Mucosa of rectum (tissue), 2 donors: ENCODE measurements at regions not wholly inside any gene's neighbourhood (a gene's known extent, or its start where the extent isn't known, plus 50 kb on each side); places are given as distances from the start of the nearest gene placed in this dataset.

ENCODE experiments used
- H3K27ac ChIP-seq, 2 donors: one replicate each; pipeline ENCODE4 v1.7.0; 2013; ENCODE audit warnings: inconsistent platforms in 2 of 2, low read depth in 2 of 2, low read length in 2 of 2
- H3K27me3 ChIP-seq, 2 donors: one replicate each; pipeline ENCODE4 v1.7.0; 2013; ENCODE audit warnings: low read length in 2 of 2; ENCODE audit not compliant: control insufficient read depth in 2 of 2, insufficient read depth in 2 of 2
- H3K36me3 ChIP-seq, 2 donors: one replicate each; pipeline ENCODE4 v1.7.0; 2013; ENCODE audit warnings: low read length in 2 of 2; ENCODE audit not compliant: control insufficient read depth in 2 of 2, insufficient read depth in 2 of 2
- H3K4me1 ChIP-seq, 2 donors: one replicate each; pipeline ENCODE4 v1.7.0; 2013; ENCODE audit warnings: low read length in 2 of 2, mild to moderate bottlenecking in 1 of 2; ENCODE audit not compliant: control insufficient read depth in 2 of 2, insufficient read depth in 2 of 2
- H3K4me3 ChIP-seq, 2 donors: one replicate each; pipeline ENCODE4 v1.7.0; 2013; ENCODE audit warnings: low read length in 2 of 2
- H3K9ac ChIP-seq, 2 donors: one replicate each; pipeline ENCODE4 v1.7.0; 2013; ENCODE audit warnings: low read length in 2 of 2, low read depth in 1 of 2, mild to moderate bottlenecking in 1 of 2
- H3K9me3 ChIP-seq, 2 donors: one replicate each; pipeline ENCODE4 v1.7.0; 2013; ENCODE audit warnings: low read length in 2 of 2; ENCODE audit not compliant: control insufficient read depth in 2 of 2
- donor health status: healthy.
- donor health status: Normal muscosa, but diverticular disease.

DNA sequence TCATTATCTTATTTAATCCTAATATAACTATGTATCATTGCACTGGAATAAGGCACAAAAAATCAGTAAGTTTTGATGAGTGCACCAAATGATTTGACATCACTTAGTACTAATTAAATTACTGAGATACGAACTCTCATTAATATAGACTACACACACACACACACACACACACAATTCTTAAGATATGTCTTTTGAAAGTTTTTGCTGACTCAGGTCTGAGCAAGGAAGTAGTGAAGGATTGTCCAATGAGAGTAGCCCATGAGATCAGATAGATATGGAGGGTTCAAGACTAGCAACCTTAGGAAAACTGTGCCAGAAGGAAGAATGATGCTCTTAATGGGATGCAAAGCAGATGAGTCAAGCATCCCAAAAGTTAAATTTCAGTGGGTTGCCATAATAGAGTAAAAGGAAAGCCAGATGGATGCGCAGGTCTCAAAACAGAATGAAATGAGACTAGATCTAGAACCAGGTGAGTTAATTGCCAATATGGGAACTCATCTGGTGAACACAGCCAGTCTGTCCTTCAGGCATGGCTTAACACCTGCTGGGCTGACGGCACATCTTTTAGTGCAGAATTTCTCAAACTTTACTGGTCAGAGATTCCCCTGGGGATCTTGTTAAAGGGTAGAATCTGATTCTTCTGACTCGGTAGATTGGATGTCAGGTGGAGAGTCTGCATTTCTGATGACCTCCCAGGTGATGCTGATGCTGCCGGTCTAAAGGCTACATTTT is 197.0 kb upstream of the NR4A3 start:
- no peaks in the 10 kb centered on the region for H3K36me3 ChIP-seq
- H3K4me3 ChIP-seq = no peak overlapping the region
- H3K9ac ChIP-seq = no peak overlapping the region
- no peaks in the 10 kb centered on the region for H3K4me1 ChIP-seq
- no peak overlapping the region for H3K27ac ChIP-seq
- no peaks in the 10 kb centered on the region for H3K9me3 ChIP-seq
- H3K27me3 ChIP-seq = no peaks in the 10 kb centered on the region

DNA sequence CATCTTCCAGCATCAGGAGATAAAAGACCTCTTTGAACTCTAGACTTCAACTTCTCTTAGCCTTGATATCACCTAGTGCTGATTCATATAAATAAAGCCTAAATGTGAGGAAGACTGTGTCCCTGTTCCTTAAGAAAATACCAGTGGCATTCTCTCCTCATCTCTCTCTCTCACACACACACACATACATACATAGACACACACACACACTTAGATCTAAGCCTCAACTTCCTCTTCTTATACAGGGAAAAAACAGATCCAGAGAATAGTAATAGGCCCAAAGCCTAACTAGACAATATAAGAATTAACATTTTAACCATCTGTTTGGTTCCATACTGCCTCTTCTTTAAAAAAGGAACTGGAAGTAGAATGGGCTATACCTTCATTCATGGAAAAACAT is 195.3 kb upstream of the NR4A3 start:
- Histone ChIP-seq H3K27ac (no peak overlapping the region), H3K36me3 (no peaks in the 10 kb centered on the region), H3K4me3 (no peak overlapping the region), H3K27me3 (no peaks in the 10 kb centered on the region), H3K9me3 (no peaks in the 10 kb centered on the region), H3K9ac (no peak overlapping the region), H3K4me1 (no peaks in the 10 kb centered on the region)

DNA sequence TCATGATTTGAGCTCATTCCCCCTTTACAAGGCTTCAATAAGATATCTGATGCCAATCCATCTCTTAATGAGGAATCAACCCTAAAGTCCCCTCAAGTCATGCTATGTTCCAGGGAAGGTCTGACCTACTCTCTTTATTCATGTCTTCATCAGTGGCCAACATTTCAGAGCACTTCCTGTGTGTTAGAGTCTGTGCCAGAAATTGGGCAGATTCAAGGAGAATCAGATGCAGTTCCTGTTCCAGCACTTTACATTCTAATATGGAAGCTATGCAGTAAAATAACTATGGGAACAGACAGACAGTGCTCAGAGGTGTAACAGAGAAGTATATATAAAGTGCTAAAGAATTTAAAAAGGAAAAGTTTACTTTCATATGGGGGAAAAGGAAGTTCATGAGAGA is 193.4 kb upstream of the NR4A3 start:
- Histone ChIP-seq H3K27me3 (no peaks in the 10 kb centered on the region), H3K36me3 (no peaks in the 10 kb centered on the region), H3K9me3 (no peaks in the 10 kb centered on the region), H3K9ac (no peak overlapping the region), H3K27ac (no peak overlapping the region), H3K4me1 (no peaks in the 10 kb centered on the region), H3K4me3 (no peak overlapping the region)

DNA sequence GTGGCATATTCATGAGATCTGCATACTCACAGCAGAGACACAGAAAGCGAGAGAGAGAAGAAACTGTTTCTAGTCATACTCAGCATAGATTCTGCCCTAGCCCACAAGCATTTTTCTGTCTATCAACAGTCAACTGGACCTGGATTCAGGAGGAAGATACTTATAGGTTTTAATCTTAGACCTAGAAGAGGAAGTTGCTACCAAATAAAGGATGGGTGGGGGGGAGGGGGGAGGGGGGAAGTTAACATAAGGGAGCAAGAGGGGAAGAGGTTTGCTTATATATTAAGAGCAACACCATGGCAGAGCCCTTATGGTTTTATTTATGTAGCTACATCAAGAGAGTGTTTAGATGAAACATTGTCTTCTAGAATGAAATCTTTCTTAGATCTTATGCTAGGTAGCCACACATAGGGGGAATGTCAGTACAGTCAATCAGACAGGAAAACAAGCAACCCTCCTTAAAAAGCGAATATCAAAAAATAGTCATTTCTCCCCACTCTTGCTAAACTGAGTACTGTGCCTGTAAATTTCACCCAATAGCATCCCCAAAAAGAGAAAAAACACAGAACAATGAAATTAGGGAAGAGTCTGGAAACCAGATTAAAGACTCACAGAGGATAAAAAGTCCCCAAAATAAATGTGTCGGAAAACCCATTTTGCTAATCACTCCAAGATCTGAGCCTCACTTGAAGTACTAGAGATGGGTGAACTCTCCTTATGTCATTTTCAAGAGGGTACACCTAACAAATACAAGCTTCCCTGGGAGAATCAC is 192.7 kb upstream of the NR4A3 start:
- no peaks in the 10 kb centered on the region for H3K9me3 ChIP-seq
- no peak overlapping the region for H3K4me3 ChIP-seq
- H3K27me3 ChIP-seq = no peaks in the 10 kb centered on the region
- no peaks in the 10 kb centered on the region for H3K4me1 ChIP-seq
- no peaks in the 10 kb centered on the region for H3K36me3 ChIP-seq
- no peak overlapping the region for H3K27ac ChIP-seq
- H3K9ac ChIP-seq = no peak overlapping the region

DNA sequence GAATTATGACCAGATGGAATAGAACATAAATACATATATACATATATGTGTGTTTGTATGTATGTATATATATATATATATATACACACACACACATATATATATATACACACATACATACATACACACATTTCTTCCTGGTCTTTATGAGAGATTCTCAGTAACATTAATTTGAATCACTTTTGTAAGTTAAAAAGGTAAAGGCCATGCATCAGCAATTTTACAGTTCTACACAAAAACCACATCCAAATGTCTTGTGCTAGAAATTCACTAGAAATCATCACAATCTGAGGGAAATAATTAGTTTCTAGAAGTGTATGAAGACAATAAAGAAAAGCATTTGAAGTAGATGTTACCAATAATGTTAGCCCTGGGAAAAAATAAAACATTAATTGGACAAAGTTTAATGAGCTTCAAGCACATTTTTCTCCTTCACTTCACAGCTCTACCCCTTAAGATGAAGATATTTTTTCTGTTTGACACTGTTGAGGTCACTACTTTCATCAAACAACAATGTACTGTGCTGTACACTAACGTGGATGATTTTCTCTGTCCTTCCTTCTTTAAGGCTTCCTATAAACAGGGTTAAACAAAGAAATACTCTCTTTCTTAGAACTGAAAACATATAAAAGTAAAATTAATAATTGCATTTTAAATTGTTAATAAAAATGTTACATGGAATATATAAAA is 189.2 kb upstream of the NR4A3 start:
- no peaks in the 10 kb centered on the region for H3K9me3 ChIP-seq
- H3K9ac ChIP-seq = no peak overlapping the region
- H3K36me3 ChIP-seq = no peaks in the 10 kb centered on the region
- H3K27ac ChIP-seq = no peak overlapping the region
- no peak overlapping the region for H3K4me3 ChIP-seq
- no peaks in the 10 kb centered on the region for H3K4me1 ChIP-seq
- no peaks in the 10 kb centered on the region for H3K27me3 ChIP-seq

DNA sequence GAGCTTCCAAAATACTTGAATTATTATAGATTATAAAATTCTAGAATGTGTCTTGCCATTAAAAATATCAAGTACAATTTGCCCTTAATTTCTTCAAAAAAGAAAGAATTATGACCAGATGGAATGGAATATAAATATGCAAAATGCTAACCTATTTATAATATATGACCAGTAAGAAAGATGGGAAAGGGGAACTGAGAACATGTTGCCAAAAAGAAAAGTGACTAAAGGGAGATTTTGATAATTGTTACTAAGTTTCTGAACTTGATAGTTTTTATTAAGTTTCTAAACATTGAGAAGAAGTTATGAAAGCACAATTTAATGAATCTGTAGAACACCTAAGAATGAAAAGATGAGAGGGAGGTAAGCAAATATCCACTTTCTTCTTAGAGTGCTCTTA is 188.4 kb upstream of the NR4A3 start:
- no peak overlapping the region for H3K4me3 ChIP-seq
- no peak overlapping the region for H3K27ac ChIP-seq
- no peaks in the 10 kb centered on the region for H3K9me3 ChIP-seq
- no peaks in the 10 kb centered on the region for H3K27me3 ChIP-seq
- no peaks in the 10 kb centered on the region for H3K4me1 ChIP-seq
- H3K9ac ChIP-seq = no peak overlapping the region
- no peaks in the 10 kb centered on the region for H3K36me3 ChIP-seq

DNA sequence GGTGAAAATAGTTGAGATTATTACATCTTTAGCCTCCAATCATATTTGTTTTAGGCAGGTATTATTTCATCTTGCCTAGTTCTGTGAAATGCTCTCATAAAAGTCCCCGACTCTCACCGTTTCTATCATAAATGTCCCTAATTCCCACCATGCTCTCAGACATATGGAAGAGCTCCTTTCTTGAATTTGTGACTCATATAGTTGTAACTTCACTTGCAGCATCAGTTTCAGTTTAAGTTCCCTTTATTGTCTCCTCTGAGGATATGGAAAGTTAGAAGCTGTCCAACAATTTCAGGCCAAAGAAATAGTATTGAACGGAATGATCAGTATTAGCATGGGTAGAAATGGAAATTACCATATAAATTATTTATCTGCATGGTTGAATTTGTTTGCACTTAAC is 187.5 kb upstream of the NR4A3 start:
- no peaks in the 10 kb centered on the region for H3K9me3 ChIP-seq
- H3K27ac ChIP-seq = no peak overlapping the region
- H3K27me3 ChIP-seq = no peaks in the 10 kb centered on the region
- no peak overlapping the region for H3K9ac ChIP-seq
- no peaks in the 10 kb centered on the region for H3K4me1 ChIP-seq
- no peak overlapping the region for H3K4me3 ChIP-seq
- no peaks in the 10 kb centered on the region for H3K36me3 ChIP-seq

DNA sequence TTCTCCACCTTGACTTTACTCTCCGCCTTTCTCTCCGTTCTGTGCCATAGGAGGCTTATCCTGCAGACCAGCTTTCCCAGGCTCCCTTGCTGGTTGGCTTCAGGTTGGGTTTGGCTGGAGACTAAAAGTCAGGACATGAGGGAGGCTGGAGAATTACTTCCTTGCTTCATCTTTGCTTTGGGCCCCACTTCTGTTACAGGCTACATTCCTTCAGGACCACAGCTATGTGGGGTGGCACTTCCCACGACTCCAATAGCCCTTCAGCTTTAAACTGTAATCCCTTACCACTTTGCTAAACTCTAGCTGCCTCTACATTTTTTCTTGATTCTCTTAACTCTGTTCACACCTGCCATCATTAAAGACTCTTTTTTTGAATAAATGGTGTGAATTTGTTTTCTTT is 186.7 kb upstream of the NR4A3 start:
- H3K9me3 ChIP-seq = no peaks in the 10 kb centered on the region
- no peaks in the 10 kb centered on the region for H3K27me3 ChIP-seq
- no peaks in the 10 kb centered on the region for H3K36me3 ChIP-seq
- H3K4me3 ChIP-seq = no peak overlapping the region
- H3K4me1 ChIP-seq = no peaks in the 10 kb centered on the region
- no peak overlapping the region for H3K9ac ChIP-seq
- no peak overlapping the region for H3K27ac ChIP-seq

DNA sequence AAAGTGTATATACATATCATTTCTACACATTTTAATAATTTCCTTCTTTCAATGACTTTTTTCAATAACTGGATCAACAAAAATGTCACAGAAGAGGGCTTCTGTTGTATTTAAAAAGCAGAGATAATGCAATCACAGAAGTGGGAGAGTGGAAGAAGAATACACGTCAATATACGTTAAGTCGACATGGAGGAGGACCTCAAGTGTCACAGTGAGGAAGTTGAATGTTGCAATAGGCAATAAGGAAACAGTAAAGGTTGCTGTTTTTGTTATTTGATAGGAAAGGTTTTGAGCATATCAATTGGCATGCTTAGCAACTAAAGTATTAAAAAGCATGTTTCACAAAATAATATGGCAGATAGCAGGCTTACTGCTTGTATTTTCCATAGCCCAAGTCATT is 184.0 kb upstream of the NR4A3 start:
- Histone ChIP-seq H3K27ac (no peak overlapping the region), H3K27me3 (no peaks in the 10 kb centered on the region), H3K4me3 (no peak overlapping the region), H3K9me3 (no peaks in the 10 kb centered on the region), H3K9ac (no peak overlapping the region), H3K4me1 (no peaks in the 10 kb centered on the region), H3K36me3 (no peaks in the 10 kb centered on the region)

DNA sequence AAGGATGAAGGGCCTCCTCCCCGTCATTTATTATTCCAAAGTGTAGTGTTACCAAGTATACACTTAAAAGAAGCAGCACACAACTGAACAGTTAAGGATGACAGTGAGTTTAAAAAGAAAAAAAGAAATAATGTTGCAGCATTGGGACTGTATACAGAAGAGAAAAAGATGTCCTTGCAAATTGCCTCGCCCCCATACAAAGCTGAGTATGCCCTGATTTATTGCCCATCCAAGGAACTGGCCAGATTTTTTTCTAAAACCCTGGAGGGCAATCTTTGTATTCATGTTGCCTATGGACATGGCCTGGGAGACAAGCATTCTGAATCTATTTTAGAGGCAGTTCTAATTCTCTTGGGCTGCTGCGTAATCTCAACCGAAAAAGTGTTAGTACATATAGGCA is 182.7 kb upstream of the NR4A3 start:
- Histone ChIP-seq H3K9me3 (no peaks in the 10 kb centered on the region), H3K27me3 (no peaks in the 10 kb centered on the region), H3K4me1 (no peaks in the 10 kb centered on the region), H3K4me3 (no peak overlapping the region), H3K9ac (no peak overlapping the region), H3K27ac (no peak overlapping the region), H3K36me3 (no peaks in the 10 kb centered on the region)
